ENCODE measurements at regions not wholly inside any gene's neighbourhood (a gene's known extent, or its start where the extent isn't known, plus 50 kb on each side); places are given as distances from the start of the nearest gene placed in this dataset.

DNA sequence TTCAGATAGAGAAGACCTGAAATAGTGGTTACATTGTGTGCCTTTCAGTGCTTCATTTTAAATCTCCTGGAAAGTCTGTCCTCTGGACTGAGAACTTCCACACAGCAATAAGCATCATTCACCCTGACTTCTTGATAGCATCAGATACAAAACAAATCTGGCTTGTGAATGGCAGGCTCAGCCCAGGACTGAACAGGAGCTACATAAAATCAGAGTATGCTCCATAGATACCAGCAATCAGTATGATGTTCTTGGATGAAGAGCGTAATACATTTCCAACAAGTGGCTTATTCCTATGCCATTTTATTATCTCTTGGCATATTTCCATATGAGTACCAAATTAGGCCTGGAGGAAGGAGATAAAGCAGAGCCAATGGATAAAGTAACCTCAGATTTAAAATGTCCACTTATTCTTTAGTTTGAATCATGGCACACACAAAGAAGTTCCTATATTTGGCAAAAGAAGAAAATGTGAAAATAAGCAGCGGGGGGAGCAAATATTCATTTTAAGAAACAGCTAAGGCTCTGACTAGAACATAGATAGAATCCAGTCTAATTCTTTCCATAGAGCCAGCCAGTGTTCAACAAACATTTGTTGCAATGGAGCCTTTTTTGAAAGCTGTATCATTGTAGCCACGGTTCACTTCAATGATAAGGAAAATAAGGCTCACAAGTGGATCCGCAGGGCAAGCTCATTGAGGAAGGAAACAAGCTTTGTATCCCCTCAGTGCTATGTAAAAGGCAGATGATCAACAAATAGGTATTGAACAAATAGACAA lies 230.8 kb upstream of the CHAC2 start:
- no peak for DNase-seq
- H3K9ac ChIP-seq: no peak overlapping the region
- H3K9me3 ChIP-seq (ENCODE audit: low read depth): no peaks in the 10 kb centered on the region
- H3K27me3 ChIP-seq (replicated peaks; ENCODE audit: insufficient read depth): no peaks in the 10 kb centered on the region
- no peaks in the 10 kb centered on the region for H3K4me1 ChIP-seq (ENCODE audit: insufficient read depth)
- no peak overlapping the region for H3K27ac ChIP-seq
- H4K20me1 ChIP-seq (ENCODE audit: insufficient read depth): no peaks in the 10 kb centered on the region
- WGBS, 2 experiments (ENCODE audit: low coverage in 1 of 2, low lambda C conversion rate in 2 of 2, missing lambda C conversion rate in 2 of 2): 68 to 71% methylated on average over 4 of the region's 4 CpGs
- no peak overlapping the region for H3K4me3 ChIP-seq
- no peak overlapping the region for H3K4me2 ChIP-seq (ENCODE audit: unreplicated experiment)
- no peaks in the 10 kb centered on the region for H3K9me2 ChIP-seq (ENCODE audit: insufficient read depth)
- H3F3A ChIP-seq (ENCODE audit: insufficient read depth): no peaks in the 10 kb centered on the region
- no peaks in the 10 kb centered on the region for H3K79me2 ChIP-seq (ENCODE audit: insufficient read depth)
- TF ChIP-seq EZH2 (IDR thresholded peaks at IDR 0.05; ENCODE audit: insufficient read depth, poor library complexity, severe bottlenecking): no peak
- no peak for TF ChIP-seq EZH2phosphoT487 (IDR thresholded peaks at IDR 0.05; ENCODE audit: insufficient read depth, low read depth)
- H2AFZ ChIP-seq: no peak overlapping the region
- in situ Hi-C loops (cut with MboI): no loop called here
- H3K36me3 ChIP-seq (ENCODE audit: low read depth): no peaks in the 10 kb centered on the region

DNA sequence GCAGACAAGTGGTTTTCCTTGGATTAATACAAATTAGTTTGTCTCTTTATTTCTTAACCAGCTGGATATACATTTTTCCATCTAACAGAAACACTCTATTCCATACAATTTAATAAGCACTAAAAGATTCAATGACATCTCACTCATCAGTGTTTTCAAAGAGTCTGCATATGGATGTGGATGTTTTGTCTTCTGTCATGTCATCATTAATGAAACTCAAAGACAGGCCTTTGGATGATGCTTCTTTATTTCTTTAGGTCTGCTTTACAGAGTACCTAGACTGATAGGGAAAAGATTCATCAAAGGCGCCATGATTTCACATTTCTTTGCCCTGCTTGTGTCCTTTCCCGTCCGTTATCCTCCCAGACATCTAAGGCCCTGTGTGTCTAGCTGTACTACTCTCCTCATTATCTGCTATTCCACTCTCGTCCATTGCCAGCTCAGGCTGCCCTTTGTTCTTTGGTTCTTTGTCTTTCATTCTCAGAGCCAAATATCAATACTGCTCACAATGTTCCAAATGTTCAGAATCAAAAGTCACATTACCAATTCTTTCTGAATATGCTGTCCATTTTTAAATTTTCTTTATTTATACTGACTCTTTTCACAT lies 232.3 kb upstream of the CHAC2 start:
- H3F3A ChIP-seq (ENCODE audit: insufficient read depth): no peaks in the 10 kb centered on the region
- TF ChIP-seq EZH2 (IDR thresholded peaks at IDR 0.05; ENCODE audit: insufficient read depth, poor library complexity, severe bottlenecking) (no peak), EZH2phosphoT487 (IDR thresholded peaks at IDR 0.05; ENCODE audit: insufficient read depth, low read depth) (no peak)
- in situ Hi-C loops (cut with MboI): no loop called here
- no peak overlapping the region for H3K9ac ChIP-seq
- no peaks in the 10 kb centered on the region for H3K9me3 ChIP-seq (ENCODE audit: low read depth)
- no peak overlapping the region for H3K27ac ChIP-seq
- no peaks in the 10 kb centered on the region for H3K9me2 ChIP-seq (ENCODE audit: insufficient read depth)
- H3K27me3 ChIP-seq (replicated peaks; ENCODE audit: insufficient read depth): no peaks in the 10 kb centered on the region
- no peak overlapping the region for H3K4me3 ChIP-seq
- H3K36me3 ChIP-seq (ENCODE audit: low read depth): no peaks in the 10 kb centered on the region
- H3K79me2 ChIP-seq (ENCODE audit: insufficient read depth): no peaks in the 10 kb centered on the region
- no peaks in the 10 kb centered on the region for H3K4me1 ChIP-seq (ENCODE audit: insufficient read depth)
- no peaks in the 10 kb centered on the region for H4K20me1 ChIP-seq (ENCODE audit: insufficient read depth)
- 19 to 34% methylated on average over 4 of the region's 4 CpGs for WGBS, 2 experiments (ENCODE audit: low coverage in 1 of 2, low lambda C conversion rate in 2 of 2, missing lambda C conversion rate in 2 of 2)
- no peak overlapping the region for H2AFZ ChIP-seq
- H3K4me2 ChIP-seq (ENCODE audit: unreplicated experiment): no peak overlapping the region
- no peak for DNase-seq

DNA sequence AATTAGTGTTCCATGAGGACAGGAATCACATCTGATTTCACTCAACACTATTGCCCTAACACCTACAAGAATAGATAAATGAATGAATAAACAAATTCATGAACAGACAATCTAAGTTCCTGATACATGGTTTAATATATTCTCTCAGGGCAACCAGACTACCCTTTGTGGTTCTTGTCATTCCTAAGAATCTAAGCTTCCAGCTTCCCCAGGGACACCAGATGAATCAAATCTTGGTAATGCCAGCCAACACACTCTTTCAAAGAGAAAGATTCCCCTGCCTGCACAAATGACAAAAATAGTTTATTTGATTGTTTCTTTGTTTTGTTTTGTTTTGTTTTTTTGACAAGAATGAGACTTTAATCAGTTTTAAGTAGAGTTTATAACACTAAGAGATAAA lies 237.5 kb upstream of the CHAC2 start:
- Histone ChIP-seq H3K4me1 (ENCODE audit: insufficient read depth) (no peaks in the 10 kb centered on the region), H3K9me2 (ENCODE audit: insufficient read depth) (no peaks in the 10 kb centered on the region), H2AFZ (no peak overlapping the region), H3K4me3 (no peak overlapping the region), H3K27me3 (replicated peaks; ENCODE audit: insufficient read depth) (no peaks in the 10 kb centered on the region), H3K4me2 (ENCODE audit: unreplicated experiment) (no peak overlapping the region), H4K20me1 (ENCODE audit: insufficient read depth) (no peaks in the 10 kb centered on the region), H3K9me3 (ENCODE audit: low read depth) (no peaks in the 10 kb centered on the region), H3F3A (ENCODE audit: insufficient read depth) (no peaks in the 10 kb centered on the region), H3K27ac (no peak overlapping the region), H3K79me2 (ENCODE audit: insufficient read depth) (no peaks in the 10 kb centered on the region), H3K36me3 (ENCODE audit: low read depth) (no peaks in the 10 kb centered on the region), H3K9ac (no peak overlapping the region)
- DNase-seq: no peak
- in situ Hi-C loops (cut with MboI): no loop called here
- no peak for TF ChIP-seq EZH2phosphoT487 (IDR thresholded peaks at IDR 0.05; ENCODE audit: insufficient read depth, low read depth)
- no peak for TF ChIP-seq EZH2 (IDR thresholded peaks at IDR 0.05; ENCODE audit: insufficient read depth, poor library complexity, severe bottlenecking)

DNA sequence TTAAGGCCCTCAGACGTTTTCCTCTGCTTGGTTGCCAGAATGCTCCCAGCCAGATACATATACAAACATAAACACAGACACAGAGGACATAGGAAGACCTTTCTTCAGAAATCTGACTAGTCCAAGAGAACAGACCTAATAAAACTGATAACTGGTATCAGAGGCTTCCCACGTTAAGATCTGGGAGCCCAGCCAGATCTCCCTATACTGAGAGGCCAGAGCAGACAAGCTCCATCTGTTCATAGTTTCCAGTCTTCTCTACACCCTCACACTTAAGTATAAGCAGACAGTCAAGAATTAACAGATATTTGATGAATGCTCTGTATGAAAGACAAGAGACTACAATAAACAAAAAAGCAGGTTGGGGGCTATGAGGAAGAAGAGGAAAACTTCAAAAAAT lies 240.5 kb upstream of the CHAC2 start:
- TF ChIP-seq EZH2phosphoT487 (IDR thresholded peaks at IDR 0.05; ENCODE audit: insufficient read depth, low read depth): no peak
- TF ChIP-seq EZH2 (IDR thresholded peaks at IDR 0.05; ENCODE audit: insufficient read depth, poor library complexity, severe bottlenecking): no peak
- WGBS, 2 experiments (ENCODE audit: low coverage in 1 of 2, low lambda C conversion rate in 2 of 2, missing lambda C conversion rate in 2 of 2): 0 to 2% methylated on average over 2 of the region's 2 CpGs
- no peaks in the 10 kb centered on the region for H3K9me2 ChIP-seq (ENCODE audit: insufficient read depth)

More for the DNA sequence above, 240.5 kb upstream of the CHAC2 start:
- in situ Hi-C loops (cut with MboI): no loop called here
- DNase-seq: no peak
- Histone ChIP-seq H3K27ac (no peak overlapping the region), H4K20me1 (ENCODE audit: insufficient read depth) (no peaks in the 10 kb centered on the region), H3K9ac (no peak overlapping the region), H3K27me3 (replicated peaks; ENCODE audit: insufficient read depth) (no peaks in the 10 kb centered on the region), H3F3A (ENCODE audit: insufficient read depth) (no peaks in the 10 kb centered on the region), H3K4me3 (no peak overlapping the region), H3K9me3 (ENCODE audit: low read depth) (no peaks in the 10 kb centered on the region), H3K4me1 (ENCODE audit: insufficient read depth) (no peaks in the 10 kb centered on the region), H3K36me3 (ENCODE audit: low read depth) (no peaks in the 10 kb centered on the region), H3K4me2 (ENCODE audit: unreplicated experiment) (no peak overlapping the region), H3K79me2 (ENCODE audit: insufficient read depth) (no peaks in the 10 kb centered on the region), H2AFZ (no peak overlapping the region)

Measured in GM23248 (cell line).